ENCODE measurements at regions not wholly inside any gene's neighbourhood (a gene's known extent, or its start where the extent isn't known, plus 50 kb on each side); places are given as distances from the start of the nearest gene placed in this dataset.

DNA sequence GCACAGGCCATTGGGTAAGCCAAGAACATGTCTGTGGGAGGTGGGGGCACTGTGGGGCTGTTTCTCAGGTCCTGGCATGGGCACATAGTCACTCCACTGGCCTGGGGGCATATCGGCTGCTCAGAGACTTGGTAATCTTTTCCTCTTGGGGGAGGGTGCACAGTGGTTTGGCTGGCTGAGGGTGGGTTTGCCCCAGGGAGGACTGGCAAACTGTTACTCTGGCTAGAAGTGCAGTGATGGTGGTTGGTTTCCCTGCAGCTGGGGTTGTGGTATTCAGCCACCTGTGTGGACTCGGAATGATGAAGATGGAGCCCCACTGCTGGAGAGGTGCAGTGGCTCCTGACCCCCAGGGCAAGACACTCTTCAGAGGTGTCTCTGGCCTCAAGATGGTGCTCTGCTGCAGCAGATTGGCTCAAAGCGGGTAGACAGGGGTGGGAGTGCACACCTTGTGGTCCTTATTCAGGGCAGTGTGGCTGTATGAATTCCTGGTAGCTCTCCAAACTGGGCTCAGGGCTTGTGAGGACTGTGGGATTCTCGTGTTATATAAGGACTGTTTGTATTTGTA, 74.1 kb upstream of the DDHD1 start:
- Histone ChIP-seq H3K4me2 (replicated peaks; ENCODE audit: extremely low read depth, low read length, poor library complexity, severe bottlenecking) (no peak overlapping the region), H3K27ac (ENCODE audit: low read depth in 1 of 2, low read length in 2 of 2) (no peak overlapping the region), H3K36me3 (replicated peaks in 1 of 2; ENCODE audit: control insufficient read depth in 1 of 2, insufficient read depth in 2 of 2, low read length in 2 of 2) (no peaks in the 10 kb centered on the region), H4K20me1 (ENCODE audit: insufficient read depth, low read length) (no peaks in the 10 kb centered on the region), H3K9ac (ENCODE audit: insufficient read depth, low read length, poor library complexity, severe bottlenecking) (no peak overlapping the region), H3K27me3 (ENCODE audit: control insufficient read depth in 2 of 2, insufficient read depth in 2 of 2, low read length in 2 of 2) (no peaks in the 10 kb centered on the region), H3K4me1 (ENCODE audit: control insufficient read depth in 1 of 2, insufficient read depth in 2 of 2, low read length in 2 of 2) (no peaks in the 10 kb centered on the region), H3K79me2 (ENCODE audit: insufficient read depth, low read length) (no peaks in the 10 kb centered on the region), H2AFZ (ENCODE audit: insufficient read depth, low read depth, low read length, poor library complexity, severe bottlenecking) (no peak overlapping the region), H3K4me3 (replicated peaks in 1 of 3; ENCODE audit: low read depth in 2 of 3, low read length in 3 of 3) (no peak overlapping the region), H3K9me3 (replicated peaks in 1 of 2; ENCODE audit: control insufficient read depth in 1 of 2, insufficient read depth in 1 of 2, low read length in 2 of 2) (peaks cover 0 to 20% of the 10 kb centered on the region in 2 donors)
- no peak overlapping the region for H3K4me3 Mint-ChIP-seq
- WGBS (ENCODE audit: insufficient coverage), result 90% methylated on average over 3 of the region's 4 CpGs
- H3K27me3 Mint-ChIP-seq (ENCODE audit: low read depth in 3 of 3), result no peaks in the 10 kb centered on the region
- peaks cover 0 to 3% of the 10 kb centered on the region in 2 donors for H3K36me3 Mint-ChIP-seq
- H3K27ac Mint-ChIP-seq, result no peak overlapping the region
- no peak for DNase-seq
- H3K9me3 Mint-ChIP-seq, result peaks cover 11 to 39% (median 25%) of the 10 kb centered on the region in 7 donors
- intact Hi-C loops (cut with micrococcal nuclease), result no loop called here
- no peaks in the 10 kb centered on the region for H3K4me1 Mint-ChIP-seq
- TF ChIP-seq, protein P1, sequence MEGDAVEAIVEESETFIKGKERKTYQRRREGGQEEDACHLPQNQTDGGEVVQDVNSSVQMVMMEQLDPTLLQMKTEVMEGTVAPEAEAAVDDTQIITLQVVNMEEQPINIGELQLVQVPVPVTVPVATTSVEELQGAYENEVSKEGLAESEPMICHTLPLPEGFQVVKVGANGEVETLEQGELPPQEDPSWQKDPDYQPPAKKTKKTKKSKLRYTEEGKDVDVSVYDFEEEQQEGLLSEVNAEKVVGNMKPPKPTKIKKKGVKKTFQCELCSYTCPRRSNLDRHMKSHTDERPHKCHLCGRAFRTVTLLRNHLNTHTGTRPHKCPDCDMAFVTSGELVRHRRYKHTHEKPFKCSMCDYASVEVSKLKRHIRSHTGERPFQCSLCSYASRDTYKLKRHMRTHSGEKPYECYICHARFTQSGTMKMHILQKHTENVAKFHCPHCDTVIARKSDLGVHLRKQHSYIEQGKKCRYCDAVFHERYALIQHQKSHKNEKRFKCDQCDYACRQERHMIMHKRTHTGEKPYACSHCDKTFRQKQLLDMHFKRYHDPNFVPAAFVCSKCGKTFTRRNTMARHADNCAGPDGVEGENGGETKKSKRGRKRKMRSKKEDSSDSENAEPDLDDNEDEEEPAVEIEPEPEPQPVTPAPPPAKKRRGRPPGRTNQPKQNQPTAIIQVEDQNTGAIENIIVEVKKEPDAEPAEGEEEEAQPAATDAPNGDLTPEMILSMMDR (IDR thresholded peaks at IDR 0.05), result no peak

DNA sequence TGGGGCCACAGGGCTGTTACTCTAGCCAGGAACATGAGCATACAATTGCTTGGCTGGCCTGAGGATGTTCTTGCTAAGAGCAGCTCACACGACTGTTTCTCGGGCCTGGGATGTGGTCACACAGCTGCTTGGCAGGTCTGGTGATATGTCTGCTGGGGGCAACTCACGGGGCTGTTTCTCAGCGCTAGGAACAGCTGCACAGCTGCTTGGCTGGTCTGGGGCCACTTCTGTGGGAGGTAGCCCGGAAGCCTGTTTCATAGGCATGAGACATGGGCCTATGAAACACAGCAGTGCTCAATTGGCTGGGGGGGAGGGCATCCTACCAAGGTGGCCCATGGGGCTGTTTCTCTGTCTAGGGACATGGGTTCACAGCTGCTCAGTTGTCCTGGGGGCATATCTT, 73.4 kb upstream of the DDHD1 start:
- Histone ChIP-seq H4K20me1 (ENCODE audit: insufficient read depth, low read length) (no peaks in the 10 kb centered on the region), H3K9me3 (replicated peaks in 1 of 2; ENCODE audit: control insufficient read depth in 1 of 2, insufficient read depth in 1 of 2, low read length in 2 of 2) (peaks cover 0 to 20% of the 10 kb centered on the region in 2 donors), H2AFZ (ENCODE audit: insufficient read depth, low read depth, low read length, poor library complexity, severe bottlenecking) (no peak overlapping the region), H3K9ac (ENCODE audit: insufficient read depth, low read length, poor library complexity, severe bottlenecking) (no peak overlapping the region), H3K36me3 (replicated peaks in 1 of 2; ENCODE audit: control insufficient read depth in 1 of 2, insufficient read depth in 2 of 2, low read length in 2 of 2) (no peaks in the 10 kb centered on the region), H3K27me3 (ENCODE audit: control insufficient read depth in 2 of 2, insufficient read depth in 2 of 2, low read length in 2 of 2) (no peaks in the 10 kb centered on the region), H3K27ac (ENCODE audit: low read depth in 1 of 2, low read length in 2 of 2) (no peak overlapping the region), H3K4me3 (replicated peaks in 1 of 3; ENCODE audit: low read depth in 2 of 3, low read length in 3 of 3) (no peak overlapping the region), H3K4me1 (ENCODE audit: control insufficient read depth in 1 of 2, insufficient read depth in 2 of 2, low read length in 2 of 2) (no peaks in the 10 kb centered on the region), H3K4me2 (replicated peaks; ENCODE audit: extremely low read depth, low read length, poor library complexity, severe bottlenecking) (no peak overlapping the region), H3K79me2 (ENCODE audit: insufficient read depth, low read length) (no peaks in the 10 kb centered on the region)
- 92% methylated on average over 5 of the region's 5 CpGs for WGBS (ENCODE audit: insufficient coverage)
- intact Hi-C loops (cut with micrococcal nuclease), result no loop called here
- H3K27ac Mint-ChIP-seq, result no peak overlapping the region
- TF ChIP-seq, protein P1 (IDR thresholded peaks at IDR 0.05), result no peak
- peaks cover 11 to 36% (median 25%) of the 10 kb centered on the region in 7 donors for H3K9me3 Mint-ChIP-seq
- H3K4me1 Mint-ChIP-seq, result no peaks in the 10 kb centered on the region
- H3K36me3 Mint-ChIP-seq, result peaks cover 0 to 3% of the 10 kb centered on the region in 2 donors
- DNase-seq, result no peak
- no peak overlapping the region for H3K4me3 Mint-ChIP-seq
- H3K27me3 Mint-ChIP-seq (ENCODE audit: low read depth in 3 of 3), result peaks cover 0 to 1% (median 0%) of the 10 kb centered on the region in 3 donors

Data from CD14-positive monocyte (primary cell).